H1 (cell line): ENCODE measurements at regions not wholly inside any gene's neighbourhood (a gene's known extent, or its start where the extent isn't known, plus 50 kb on each side); places are given as distances from the start of the nearest gene placed in this dataset.

Experiments
- CTCF ChIA-PET: fragments of 300-600 bp; sonication (Branson Sonifier 250); formaldehyde crosslinking; loops from one replicate; lab custom pipeline; 2021; ENCODE audit not compliant: partially characterized antibody; lab: Charles Lee
- POLR2A ChIA-PET: fragments of 300-600 bp; sonication (Branson Sonifier 250); formaldehyde crosslinking; loops from one replicate; lab custom pipeline; 2021; ENCODE audit warnings: inconsistent platforms; ENCODE audit not compliant: partially characterized antibody; lab: Charles Lee
- DNase-seq, 2 experiments: peaks; one replicate each; pipeline versions ENCODE4 v3.0.0 to v3.0.0-alpha.2; 2010 to 2022; ENCODE audit warnings: low spot score in 2 of 2, low read depth in 1 of 2, mixed read lengths in 1 of 2
- FAIRE-seq: peaks from 2 replicates; lab custom pipeline; 2011; peaks lifted over from hg19 to GRCh38; lab: Jason Lieb, UNC
- H2AFZ ChIP-seq: 2 replicates; pipeline ENCODE4 v1.8.1; 2012; ENCODE audit warnings: low read length, inconsistent platforms
- H2AK5ac ChIP-seq: 2 replicates; pipeline ENCODE4 v1.6.1; 2013; ENCODE audit warnings: low read depth, low read length
- H2BK120ac ChIP-seq: replicated peaks from 2 replicates; pipeline ENCODE3; 2013; ENCODE audit warnings: low read depth, low read length, inconsistent platforms
- H2BK12ac ChIP-seq: 2 replicates; pipeline ENCODE4 v1.6.1; 2013; ENCODE audit warnings: low read depth, low read length
- H2BK15ac ChIP-seq: 2 replicates; pipeline ENCODE4 v1.6.1; 2013; ENCODE audit warnings: low read length
- H2BK20ac ChIP-seq: 2 replicates; pipeline ENCODE4 v1.6.1; 2013; ENCODE audit warnings: low read length
- H2BK5ac ChIP-seq: 2 replicates; pipeline ENCODE4 v1.6.1; 2013; ENCODE audit warnings: low read depth, low read length
- H3K14ac ChIP-seq: 2 replicates; pipeline ENCODE4 v1.6.1; 2013; ENCODE audit warnings: inconsistent platforms; ENCODE audit not compliant: insufficient read length
- H3K18ac ChIP-seq: 2 replicates; pipeline ENCODE4 v1.6.1; 2013; ENCODE audit warnings: low read length; ENCODE audit errors: extremely low read depth
- H3K23ac ChIP-seq: 2 replicates; pipeline ENCODE4 v1.6.1; 2013; ENCODE audit warnings: inconsistent platforms; ENCODE audit not compliant: insufficient read length
- H3K23me2 ChIP-seq: 2 replicates; pipeline ENCODE4 v1.6.1; 2013; ENCODE audit warnings: low read depth, low read length
- H3K27ac ChIP-seq: 2 replicates; pipeline ENCODE4 v1.6.1; 2011; ENCODE audit warnings: low read depth, low read length, inconsistent platforms
- H3K27me3 ChIP-seq, 4 experiments: replicated peaks in 1 of 4; 1 replicate in 1 of 4; 2 replicates in 3 of 4; pipeline versions ENCODE4 v1.6.1 to v1.8.1; 2011 to 2013; ENCODE audit warnings: low read length in 3 of 4, mild to moderate bottlenecking in 3 of 4, inconsistent platforms in 2 of 4, mixed read lengths in 2 of 4, moderate library complexity in 1 of 4; ENCODE audit not compliant: control insufficient read depth in 3 of 4, insufficient read depth in 3 of 4; ENCODE audit errors: extremely low read depth in 1 of 4
- H3K36me3 ChIP-seq, 4 experiments: 2 replicates each; pipeline versions ENCODE4 v1.6.1 to v1.8.1; 2011 to 2013; ENCODE audit warnings: mild to moderate bottlenecking in 4 of 4, low read length in 3 of 4, moderate library complexity in 2 of 4, control low read depth in 1 of 4, inconsistent platforms in 1 of 4; ENCODE audit not compliant: insufficient read depth in 4 of 4, control insufficient read depth in 2 of 4
- H3K4ac ChIP-seq: replicated peaks from 2 replicates; pipeline ENCODE3; 2013; ENCODE audit warnings: low read length, low read depth, mixed read lengths, inconsistent platforms; ENCODE audit not compliant: insufficient read length
- H3K4me1 ChIP-seq, 4 experiments: replicated peaks in 1 of 4; 1 replicate in 1 of 4; 2 replicates in 3 of 4; pipeline versions ENCODE4 v1.6.1 to v1.8.1; 2011 to 2013; ENCODE audit warnings: low read length in 3 of 4, inconsistent platforms in 2 of 4, mixed read lengths in 1 of 4; ENCODE audit not compliant: insufficient read depth in 4 of 4, control insufficient read depth in 3 of 4
- H3K4me2 ChIP-seq, 2 experiments: 2 replicates each; pipeline versions ENCODE4 v1.6.1 to v1.8.1; 2011 to 2013; ENCODE audit warnings: low read depth in 2 of 2, low read length in 2 of 2, control low read depth in 1 of 2, inconsistent platforms in 1 of 2, mild to moderate bottlenecking in 1 of 2; ENCODE audit not compliant: insufficient read depth in 1 of 2
- H3K4me3 ChIP-seq, 4 experiments: fragments of 200-600, 300-600 bp in 1 of 4; sonication (generic), shearing (Covaris generic), sonication (Bioruptor Twin) in 1 of 4; 2 replicates each; pipeline versions ENCODE4 v1.5.1 to v1.8.1; 2011 to 2016; ENCODE audit warnings: low read length in 4 of 4, low read depth in 3 of 4, control low read depth in 2 of 4, inconsistent platforms in 2 of 4, mild to moderate bottlenecking in 2 of 4, mixed read lengths in 1 of 4, moderate library complexity in 1 of 4; ENCODE audit not compliant: insufficient read depth in 2 of 4; ENCODE audit errors: extremely low read depth in 1 of 4
- H3K56ac ChIP-seq: replicated peaks from 2 replicates; pipeline ENCODE3; 2013; ENCODE audit warnings: low read depth, mild to moderate bottlenecking, mixed read lengths, low read length, inconsistent platforms; ENCODE audit not compliant: insufficient read length
- H3K79me1 ChIP-seq: 2 replicates; pipeline ENCODE4 v1.6.1; 2013; ENCODE audit warnings: low read depth, low read length, control low read depth
- H3K79me2 ChIP-seq, 2 experiments: 2 replicates each; pipeline versions ENCODE4 v1.6.1 to v1.8.1; 2012 to 2013; ENCODE audit warnings: low read length in 2 of 2, mild to moderate bottlenecking in 2 of 2, inconsistent platforms in 1 of 2; ENCODE audit not compliant: insufficient read depth in 2 of 2, control insufficient read depth in 1 of 2
- H3K9ac ChIP-seq, 4 experiments: replicated peaks in 1 of 4; 1 replicate in 1 of 4; 2 replicates in 3 of 4; pipeline versions ENCODE4 v1.6.1 to v1.8.1; 2011 to 2013; ENCODE audit warnings: low read depth in 3 of 4, low read length in 3 of 4, control low read depth in 2 of 4, mild to moderate bottlenecking in 2 of 4, moderate library complexity in 2 of 4, inconsistent platforms in 1 of 4; ENCODE audit errors: extremely low read depth in 1 of 4
- H3K9me3 ChIP-seq, 2 experiments: 2 replicates each; pipeline versions ENCODE4 v1.6.1 to v1.8.1; 2012 to 2013; ENCODE audit warnings: mild to moderate bottlenecking in 2 of 2, moderate library complexity in 2 of 2, control low read depth in 1 of 2, inconsistent platforms in 1 of 2, low read depth in 1 of 2, low read length in 1 of 2, mixed read lengths in 1 of 2; ENCODE audit not compliant: insufficient read depth in 2 of 2
- H4K20me1 ChIP-seq, 2 experiments: replicated peaks in 1 of 2; 2 replicates each; pipeline versions ENCODE3 to v1.8.1; 2011 to 2013; ENCODE audit warnings: inconsistent platforms in 2 of 2, low read length in 2 of 2, mild to moderate bottlenecking in 1 of 2; ENCODE audit not compliant: insufficient read depth in 2 of 2, control insufficient read depth in 1 of 2
- H4K5ac ChIP-seq: 2 replicates; pipeline ENCODE4 v1.6.1; 2013; ENCODE audit warnings: low read length, low read depth, mixed read lengths, inconsistent platforms; ENCODE audit not compliant: insufficient read length
- H4K8ac ChIP-seq: 2 replicates; pipeline ENCODE4 v1.8.0; 2013; ENCODE audit warnings: mild to moderate bottlenecking, moderate library complexity, low read length, inconsistent platforms; ENCODE audit not compliant: insufficient read depth; ENCODE audit errors: extremely low read depth
- H4K91ac ChIP-seq: replicated peaks from 2 replicates; pipeline ENCODE3; 2013; ENCODE audit warnings: low read length, mixed read lengths, inconsistent platforms; ENCODE audit not compliant: insufficient read length
- CBX5 ChIP-seq: fragments of 300-800, 300-1000 bp; sonication (generic); IDR thresholded peaks from 2 replicates; pipeline ENCODE4 v1.7.1; 2016; ENCODE audit warnings: antibody characterized with exemption, low read length, low read depth
- JUND ChIP-seq: IDR thresholded peaks from 2 replicates; pipeline ENCODE4 v1.6.1; 2011; ENCODE audit warnings: mild to moderate bottlenecking, improper control_type of control experiment, low read length
- KDM1A ChIP-seq: fragments of 200-600, 300-600 bp; sonication (generic); IDR thresholded peaks from 2 replicates; pipeline ENCODE4 v1.7.1; 2016; ENCODE audit warnings: mild to moderate bottlenecking, low read length, borderline replicate concordance
- RBBP5 ChIP-seq: IDR thresholded peaks from 2 replicates; pipeline ENCODE4 v1.7.1; 2012; ENCODE audit warnings: low read depth, mild to moderate bottlenecking, inconsistent platforms, low read length, moderate library complexity, borderline replicate concordance
- SAP30 ChIP-seq: fragments of 300-600 bp; sonication (generic); IDR thresholded peaks from 2 replicates; pipeline ENCODE4 v1.7.1; 2012; ENCODE audit warnings: low read length, moderate library complexity, mild to moderate bottlenecking, inconsistent platforms; ENCODE audit not compliant: insufficient read depth, insufficient replicate concordance
- SP4 ChIP-seq: IDR thresholded peaks from 2 replicates; pipeline ENCODE4 v1.6.1; 2012; ENCODE audit warnings: low read length, inconsistent platforms
- WGBS, 2 experiments: shearing (Covaris generic) in 1 of 2; methylation state at CpG; one replicate each; pipeline versions ENCODE4 v1.1.6 to v1.1.7; 2013 to 2015; ENCODE audit warnings: low lambda C conversion rate in 2 of 2, mixed read lengths in 2 of 2, inconsistent platforms in 1 of 2, low coverage in 1 of 2, missing lambda C conversion rate in 1 of 2; ENCODE audit not compliant: insufficient replicate concordance in 2 of 2, insufficient coverage in 1 of 2, insufficient read length in 1 of 2; ENCODE audit errors: extremely low coverage in 1 of 2, missing lambda C conversion rate in 1 of 2; 5-methylcytosine and 5-hydroxymethylcytosine counted together

DNA sequence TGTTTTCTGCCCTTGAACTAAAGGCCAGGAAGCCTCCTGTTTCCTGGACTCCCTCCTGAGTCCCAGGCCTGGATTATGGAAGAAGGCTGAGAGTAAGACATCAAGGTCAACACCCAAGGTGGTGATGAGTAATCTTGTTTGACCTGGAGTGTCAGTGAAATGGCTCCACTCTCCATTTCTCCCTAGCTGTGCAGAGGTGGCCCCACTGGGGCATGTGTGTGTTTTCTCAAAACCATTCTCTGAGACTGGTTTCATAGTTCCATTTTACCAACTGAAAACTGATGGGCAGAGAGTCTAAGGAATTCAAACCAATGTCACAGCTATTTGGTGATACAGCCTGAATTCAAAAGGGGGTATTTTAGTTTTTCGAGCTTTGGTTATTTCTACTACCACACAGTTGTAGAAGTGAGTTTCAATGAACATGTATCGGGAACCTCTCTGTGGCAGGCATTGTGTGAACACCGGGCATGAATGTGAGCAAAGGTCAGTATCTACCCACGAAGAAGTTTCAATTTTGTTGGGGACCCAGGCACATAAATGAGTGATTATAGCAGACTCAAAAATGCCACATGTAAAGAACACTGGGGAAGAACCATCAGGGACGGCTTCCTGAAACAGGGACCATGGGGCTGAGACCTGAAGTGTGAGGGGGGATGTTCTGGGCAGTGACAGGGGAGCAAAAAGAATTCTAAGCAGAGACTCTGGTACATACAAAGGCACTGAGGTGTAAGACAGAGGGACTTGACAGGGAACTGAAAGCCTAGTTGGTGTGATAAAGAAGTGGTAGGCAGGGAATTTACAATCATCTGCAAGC, 269.6 kb upstream of the KLF4 start:
- no peaks in the 10 kb centered on the region for H3K36me3 ChIP-seq
- no peak overlapping the region for H3K4me3 ChIP-seq
- TF ChIP-seq SAP30 (no peak), KDM1A (no peak), RBBP5 (no peak), JUND (no peak), SP4 (no peak), CBX5 (no peak)
- H2BK20ac ChIP-seq, result no peak overlapping the region
- ChIA-PET POLR2A (no interaction called here), CTCF (no interaction called here)
- no peak overlapping the region for H2BK120ac ChIP-seq
- H4K5ac ChIP-seq, result no peak overlapping the region
- H3K9ac ChIP-seq, result no peak overlapping the region
- no peak overlapping the region for H3K18ac ChIP-seq
- H3K27ac ChIP-seq, result no peak overlapping the region
- H3K23ac ChIP-seq, result no peak overlapping the region
- no peak overlapping the region for H3K56ac ChIP-seq
- no peaks in the 10 kb centered on the region for H3K4me1 ChIP-seq
- DNase-seq (no peak), FAIRE-seq (no peak)
- no peak overlapping the region for H3K14ac ChIP-seq
- 97% methylated on average over 5 of the region's 5 CpGs; no CpG with 5 or more reads in 1 of the 2 experiments for WGBS, 2 experiments
- H3K4me2 ChIP-seq, result no peak overlapping the region
- H2AFZ ChIP-seq, result no peak overlapping the region
- H3K79me1 ChIP-seq, result no peaks in the 10 kb centered on the region
- H3K4ac ChIP-seq, result no peak overlapping the region
- no peak overlapping the region for H4K91ac ChIP-seq
- no peaks in the 10 kb centered on the region for H3K79me2 ChIP-seq
- H3K9me3 ChIP-seq, result no peaks in the 10 kb centered on the region
- H2BK5ac ChIP-seq, result no peak overlapping the region
- H4K8ac ChIP-seq, result no peak overlapping the region
- H2BK12ac ChIP-seq, result no peak overlapping the region
- no peaks in the 10 kb centered on the region for H3K23me2 ChIP-seq
- no peak overlapping the region for H2AK5ac ChIP-seq
- no peaks in the 10 kb centered on the region for H3K27me3 ChIP-seq
- no peaks in the 10 kb centered on the region for H4K20me1 ChIP-seq
- H2BK15ac ChIP-seq, result no peak overlapping the region
